H1 (cell line): ENCODE measurements at regions not wholly inside any gene's neighbourhood (a gene's known extent, or its start where the extent isn't known, plus 50 kb on each side); places are given as distances from the start of the nearest gene placed in this dataset.

Source experiments
- CTCF ChIA-PET: fragments of 300-600 bp; sonication (Branson Sonifier 250); formaldehyde crosslinking; loops from one replicate; lab custom pipeline; 2021; ENCODE audit not compliant: partially characterized antibody; lab: Charles Lee
- POLR2A ChIA-PET: fragments of 300-600 bp; sonication (Branson Sonifier 250); formaldehyde crosslinking; loops from one replicate; lab custom pipeline; 2021; ENCODE audit warnings: inconsistent platforms; ENCODE audit not compliant: partially characterized antibody; lab: Charles Lee
- DNase-seq, 2 experiments: peaks; one replicate each; pipeline versions ENCODE4 v3.0.0 to v3.0.0-alpha.2; 2010 to 2022; ENCODE audit warnings: low spot score in 2 of 2, low read depth in 1 of 2, mixed read lengths in 1 of 2
- FAIRE-seq: peaks from 2 replicates; lab custom pipeline; 2011; peaks lifted over from hg19 to GRCh38; lab: Jason Lieb, UNC
- H2AFZ ChIP-seq: 2 replicates; pipeline ENCODE4 v1.8.1; 2012; ENCODE audit warnings: low read length, inconsistent platforms
- H2AK5ac ChIP-seq: 2 replicates; pipeline ENCODE4 v1.6.1; 2013; ENCODE audit warnings: low read depth, low read length
- H2BK120ac ChIP-seq: replicated peaks from 2 replicates; pipeline ENCODE3; 2013; ENCODE audit warnings: low read depth, low read length, inconsistent platforms
- H2BK12ac ChIP-seq: 2 replicates; pipeline ENCODE4 v1.6.1; 2013; ENCODE audit warnings: low read depth, low read length
- H2BK15ac ChIP-seq: 2 replicates; pipeline ENCODE4 v1.6.1; 2013; ENCODE audit warnings: low read length
- H2BK20ac ChIP-seq: 2 replicates; pipeline ENCODE4 v1.6.1; 2013; ENCODE audit warnings: low read length
- H2BK5ac ChIP-seq: 2 replicates; pipeline ENCODE4 v1.6.1; 2013; ENCODE audit warnings: low read depth, low read length
- H3K14ac ChIP-seq: 2 replicates; pipeline ENCODE4 v1.6.1; 2013; ENCODE audit warnings: inconsistent platforms; ENCODE audit not compliant: insufficient read length
- H3K18ac ChIP-seq: 2 replicates; pipeline ENCODE4 v1.6.1; 2013; ENCODE audit warnings: low read length; ENCODE audit errors: extremely low read depth
- H3K23ac ChIP-seq: 2 replicates; pipeline ENCODE4 v1.6.1; 2013; ENCODE audit warnings: inconsistent platforms; ENCODE audit not compliant: insufficient read length
- H3K23me2 ChIP-seq: 2 replicates; pipeline ENCODE4 v1.6.1; 2013; ENCODE audit warnings: low read depth, low read length
- H3K27ac ChIP-seq: 2 replicates; pipeline ENCODE4 v1.6.1; 2011; ENCODE audit warnings: low read depth, low read length, inconsistent platforms
- H3K27me3 ChIP-seq, 4 experiments: replicated peaks in 1 of 4; 1 replicate in 1 of 4; 2 replicates in 3 of 4; pipeline versions ENCODE4 v1.6.1 to v1.8.1; 2011 to 2013; ENCODE audit warnings: low read length in 3 of 4, mild to moderate bottlenecking in 3 of 4, inconsistent platforms in 2 of 4, mixed read lengths in 2 of 4, moderate library complexity in 1 of 4; ENCODE audit not compliant: control insufficient read depth in 3 of 4, insufficient read depth in 3 of 4; ENCODE audit errors: extremely low read depth in 1 of 4
- H3K36me3 ChIP-seq, 4 experiments: 2 replicates each; pipeline versions ENCODE4 v1.6.1 to v1.8.1; 2011 to 2013; ENCODE audit warnings: mild to moderate bottlenecking in 4 of 4, low read length in 3 of 4, moderate library complexity in 2 of 4, control low read depth in 1 of 4, inconsistent platforms in 1 of 4; ENCODE audit not compliant: insufficient read depth in 4 of 4, control insufficient read depth in 2 of 4
- H3K4ac ChIP-seq: replicated peaks from 2 replicates; pipeline ENCODE3; 2013; ENCODE audit warnings: low read length, low read depth, mixed read lengths, inconsistent platforms; ENCODE audit not compliant: insufficient read length
- H3K4me1 ChIP-seq, 4 experiments: replicated peaks in 1 of 4; 1 replicate in 1 of 4; 2 replicates in 3 of 4; pipeline versions ENCODE4 v1.6.1 to v1.8.1; 2011 to 2013; ENCODE audit warnings: low read length in 3 of 4, inconsistent platforms in 2 of 4, mixed read lengths in 1 of 4; ENCODE audit not compliant: insufficient read depth in 4 of 4, control insufficient read depth in 3 of 4
- H3K4me2 ChIP-seq, 2 experiments: 2 replicates each; pipeline versions ENCODE4 v1.6.1 to v1.8.1; 2011 to 2013; ENCODE audit warnings: low read depth in 2 of 2, low read length in 2 of 2, control low read depth in 1 of 2, inconsistent platforms in 1 of 2, mild to moderate bottlenecking in 1 of 2; ENCODE audit not compliant: insufficient read depth in 1 of 2
- H3K4me3 ChIP-seq, 4 experiments: fragments of 200-600, 300-600 bp in 1 of 4; sonication (generic), shearing (Covaris generic), sonication (Bioruptor Twin) in 1 of 4; 2 replicates each; pipeline versions ENCODE4 v1.5.1 to v1.8.1; 2011 to 2016; ENCODE audit warnings: low read length in 4 of 4, low read depth in 3 of 4, control low read depth in 2 of 4, inconsistent platforms in 2 of 4, mild to moderate bottlenecking in 2 of 4, mixed read lengths in 1 of 4, moderate library complexity in 1 of 4; ENCODE audit not compliant: insufficient read depth in 2 of 4; ENCODE audit errors: extremely low read depth in 1 of 4
- H3K56ac ChIP-seq: replicated peaks from 2 replicates; pipeline ENCODE3; 2013; ENCODE audit warnings: low read depth, mild to moderate bottlenecking, mixed read lengths, low read length, inconsistent platforms; ENCODE audit not compliant: insufficient read length
- H3K79me1 ChIP-seq: 2 replicates; pipeline ENCODE4 v1.6.1; 2013; ENCODE audit warnings: low read depth, low read length, control low read depth
- H3K79me2 ChIP-seq, 2 experiments: 2 replicates each; pipeline versions ENCODE4 v1.6.1 to v1.8.1; 2012 to 2013; ENCODE audit warnings: low read length in 2 of 2, mild to moderate bottlenecking in 2 of 2, inconsistent platforms in 1 of 2; ENCODE audit not compliant: insufficient read depth in 2 of 2, control insufficient read depth in 1 of 2
- H3K9ac ChIP-seq, 4 experiments: replicated peaks in 1 of 4; 1 replicate in 1 of 4; 2 replicates in 3 of 4; pipeline versions ENCODE4 v1.6.1 to v1.8.1; 2011 to 2013; ENCODE audit warnings: low read depth in 3 of 4, low read length in 3 of 4, control low read depth in 2 of 4, mild to moderate bottlenecking in 2 of 4, moderate library complexity in 2 of 4, inconsistent platforms in 1 of 4; ENCODE audit errors: extremely low read depth in 1 of 4
- H3K9me3 ChIP-seq, 2 experiments: 2 replicates each; pipeline versions ENCODE4 v1.6.1 to v1.8.1; 2012 to 2013; ENCODE audit warnings: mild to moderate bottlenecking in 2 of 2, moderate library complexity in 2 of 2, control low read depth in 1 of 2, inconsistent platforms in 1 of 2, low read depth in 1 of 2, low read length in 1 of 2, mixed read lengths in 1 of 2; ENCODE audit not compliant: insufficient read depth in 2 of 2
- H4K20me1 ChIP-seq, 2 experiments: replicated peaks in 1 of 2; 2 replicates each; pipeline versions ENCODE3 to v1.8.1; 2011 to 2013; ENCODE audit warnings: inconsistent platforms in 2 of 2, low read length in 2 of 2, mild to moderate bottlenecking in 1 of 2; ENCODE audit not compliant: insufficient read depth in 2 of 2, control insufficient read depth in 1 of 2
- H4K5ac ChIP-seq: 2 replicates; pipeline ENCODE4 v1.6.1; 2013; ENCODE audit warnings: low read length, low read depth, mixed read lengths, inconsistent platforms; ENCODE audit not compliant: insufficient read length
- H4K8ac ChIP-seq: 2 replicates; pipeline ENCODE4 v1.8.0; 2013; ENCODE audit warnings: mild to moderate bottlenecking, moderate library complexity, low read length, inconsistent platforms; ENCODE audit not compliant: insufficient read depth; ENCODE audit errors: extremely low read depth
- H4K91ac ChIP-seq: replicated peaks from 2 replicates; pipeline ENCODE3; 2013; ENCODE audit warnings: low read length, mixed read lengths, inconsistent platforms; ENCODE audit not compliant: insufficient read length
- CHD2 ChIP-seq: IDR thresholded peaks from 2 replicates; pipeline ENCODE4 v1.6.1; 2012; ENCODE audit warnings: low read length, improper control_type of control experiment
- GABPA ChIP-seq: IDR thresholded peaks from 2 replicates; pipeline ENCODE4 v1.6.1; 2011; ENCODE audit warnings: mild to moderate bottlenecking, low read length, moderate library complexity, borderline replicate concordance; ENCODE audit not compliant: insufficient read depth
- KDM5A ChIP-seq: fragments of 200-600 bp; IDR thresholded peaks from 2 replicates; pipeline ENCODE4 v1.7.1; 2012; ENCODE audit warnings: mild to moderate bottlenecking, low read length, inconsistent platforms, mixed read lengths
- SP2 ChIP-seq: IDR thresholded peaks from 2 replicates; pipeline ENCODE4 v1.6.1; 2012; ENCODE audit warnings: mild to moderate bottlenecking, low read length, inconsistent platforms
- SUZ12 ChIP-seq: fragments of 200-600 bp; sonication (generic); IDR thresholded peaks from 2 replicates; pipeline ENCODE4 v1.6.1; 2012; ENCODE audit warnings: mild to moderate bottlenecking, inconsistent platforms, low read length, moderate library complexity, mixed read lengths
- WGBS, 2 experiments: shearing (Covaris generic) in 1 of 2; methylation state at CpG; one replicate each; pipeline versions ENCODE4 v1.1.6 to v1.1.7; 2013 to 2015; ENCODE audit warnings: low lambda C conversion rate in 2 of 2, mixed read lengths in 2 of 2, inconsistent platforms in 1 of 2, low coverage in 1 of 2, missing lambda C conversion rate in 1 of 2; ENCODE audit not compliant: insufficient replicate concordance in 2 of 2, insufficient coverage in 1 of 2, insufficient read length in 1 of 2; ENCODE audit errors: extremely low coverage in 1 of 2, missing lambda C conversion rate in 1 of 2; 5-methylcytosine and 5-hydroxymethylcytosine counted together

GRCh38 chr2:67006373-67006960, 390.7 kb upstream of the ETAA1 start:
- H3K4me2 ChIP-seq, result no peak overlapping the region
- FAIRE-seq (no peak), DNase-seq (no peak)
- H3K23me2 ChIP-seq, result no peaks in the 10 kb centered on the region
- no peak overlapping the region for H4K91ac ChIP-seq
- no peaks in the 10 kb centered on the region for H4K20me1 ChIP-seq
- ChIA-PET POLR2A (no interaction called here), CTCF (interaction anchor here (0.6 kb wide), 1 partner anchor 583 kb away, joined by 3 read pairs; no protein-coding TSS in a partner anchor)
- no peak overlapping the region for H2BK20ac ChIP-seq
- H2BK12ac ChIP-seq, result no peak overlapping the region
- H3K79me1 ChIP-seq, result no peaks in the 10 kb centered on the region
- H2AFZ ChIP-seq, result no peak overlapping the region
- no peaks in the 10 kb centered on the region for H3K9me3 ChIP-seq
- 78% methylated on average over 5 of the region's 5 CpGs; no CpG with 5 or more reads in 1 of the 2 experiments for WGBS, 2 experiments
- TF ChIP-seq SUZ12 (no peak), GABPA (no peak), KDM5A (no peak), CHD2 (no peak), SP2 (no peak)
- no peak overlapping the region for H3K18ac ChIP-seq
- no peak overlapping the region for H2BK120ac ChIP-seq
- no peak overlapping the region for H3K4ac ChIP-seq
- no peak overlapping the region for H3K56ac ChIP-seq
- no peak overlapping the region for H2AK5ac ChIP-seq
- H3K14ac ChIP-seq, result no peak overlapping the region
- no peaks in the 10 kb centered on the region for H3K36me3 ChIP-seq
- no peaks in the 10 kb centered on the region for H3K27me3 ChIP-seq
- H3K4me3 ChIP-seq, result no peak overlapping the region
- no peaks in the 10 kb centered on the region for H3K4me1 ChIP-seq
- no peak overlapping the region for H4K8ac ChIP-seq
- H2BK5ac ChIP-seq, result no peak overlapping the region
- no peak overlapping the region for H3K9ac ChIP-seq
- no peak overlapping the region for H2BK15ac ChIP-seq
- no peak overlapping the region for H3K27ac ChIP-seq
- H3K79me2 ChIP-seq, result no peaks in the 10 kb centered on the region
- H4K5ac ChIP-seq, result no peak overlapping the region
- no peak overlapping the region for H3K23ac ChIP-seq
